ENCODE measurements at regions not wholly inside any gene's neighbourhood (a gene's known extent, or its start where the extent isn't known, plus 50 kb on each side); places are given as distances from the start of the nearest gene placed in this dataset.
"Not testable (repeated sequence)": the region's sequence is repeated elsewhere in the genome, so short reads cannot be mapped to it uniquely, and the experiment has no call there.

GRCh38 chr11:33454264-33454663 is 197.1 kb downstream of the HIPK3 start:
- no peak for ATAC-seq
- Mint-ChIP-seq H3K4me3 (no peak overlapping the region), H3K27ac (no peak overlapping the region), H3K36me3 (no peaks in the 10 kb centered on the region), H3K9me3 (no peaks in the 10 kb centered on the region), H3K27me3 (peaks cover 38% of the 10 kb centered on the region), H3K4me1 (no peaks in the 10 kb centered on the region)

- no peak for ATAC-seq
- Mint-ChIP-seq H3K36me3 (no peaks in the 10 kb centered on the region), H3K4me1 (no peaks in the 10 kb centered on the region), H3K4me3 (no peak overlapping the region), H3K9me3 (no peaks in the 10 kb centered on the region), H3K27me3 (peaks cover 38% of the 10 kb centered on the region), H3K27ac (no peak overlapping the region)
Observed at GRCh38 chr11:33452836-33453624, 195.8 kb downstream of the HIPK3 start.

DNA sequence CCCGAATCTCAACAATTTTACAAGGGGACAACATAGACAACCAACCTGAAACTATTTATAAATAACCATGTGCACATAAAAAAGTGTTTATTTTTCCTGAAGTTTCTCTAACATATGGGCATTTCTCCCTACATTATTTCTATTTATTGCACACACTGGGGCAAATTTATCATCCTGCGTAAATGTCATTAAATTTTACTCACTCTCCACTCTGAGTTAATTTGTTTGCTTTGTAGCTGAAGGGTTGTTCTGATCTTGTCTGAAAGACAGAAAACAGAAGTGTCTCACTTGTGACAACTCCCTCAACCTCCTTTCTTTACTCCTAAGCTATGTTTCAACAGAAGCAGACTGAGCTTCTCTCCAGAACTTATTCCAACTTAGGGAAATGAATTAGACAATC is 194.2 kb downstream of the HIPK3 start:
- no peak overlapping the region for H3K27ac Mint-ChIP-seq
- H3K4me3 Mint-ChIP-seq: no peak overlapping the region
- no peaks in the 10 kb centered on the region for H3K4me1 Mint-ChIP-seq
- H3K27me3 Mint-ChIP-seq: peaks cover 30% of the 10 kb centered on the region
- H3K9me3 Mint-ChIP-seq: no peaks in the 10 kb centered on the region
- no peaks in the 10 kb centered on the region for H3K36me3 Mint-ChIP-seq
- no peak for ATAC-seq

DNA sequence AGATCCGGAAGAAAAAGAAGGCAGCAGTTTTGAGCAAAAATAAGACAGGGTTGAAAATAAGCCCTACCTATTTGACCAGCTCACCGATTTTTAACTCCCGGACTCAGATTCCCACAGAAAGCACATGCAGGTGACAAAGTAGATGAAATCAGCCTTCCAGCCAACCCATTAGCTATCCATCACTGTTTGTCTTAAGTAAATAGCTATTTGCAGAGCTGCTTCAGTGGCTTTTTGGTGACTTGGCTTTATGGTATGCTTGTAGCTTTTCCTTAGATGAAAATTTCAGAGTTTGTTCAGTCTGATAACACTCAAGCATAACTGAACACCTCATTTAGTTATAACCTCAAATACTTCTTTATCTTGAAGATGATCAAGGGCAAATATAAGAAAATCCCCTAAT is 192.6 kb downstream of the HIPK3 start:
- H3K27me3 Mint-ChIP-seq: peaks cover 26% of the 10 kb centered on the region
- H3K9me3 Mint-ChIP-seq: no peaks in the 10 kb centered on the region
- H3K4me1 Mint-ChIP-seq: no peaks in the 10 kb centered on the region
- H3K27ac Mint-ChIP-seq: no peak overlapping the region
- H3K4me3 Mint-ChIP-seq: no peak overlapping the region
- no peak for ATAC-seq
- no peaks in the 10 kb centered on the region for H3K36me3 Mint-ChIP-seq

- Mint-ChIP-seq H3K36me3 (no peaks in the 10 kb centered on the region), H3K4me1 (no peaks in the 10 kb centered on the region), H3K4me3 (no peak overlapping the region), H3K27me3 (peaks cover 26% of the 10 kb centered on the region), H3K9me3 (no peaks in the 10 kb centered on the region), H3K27ac (no peak overlapping the region)
- no peak for ATAC-seq
Observed at GRCh38 chr11:33448461-33449130, 191.4 kb downstream of the HIPK3 start.

DNA sequence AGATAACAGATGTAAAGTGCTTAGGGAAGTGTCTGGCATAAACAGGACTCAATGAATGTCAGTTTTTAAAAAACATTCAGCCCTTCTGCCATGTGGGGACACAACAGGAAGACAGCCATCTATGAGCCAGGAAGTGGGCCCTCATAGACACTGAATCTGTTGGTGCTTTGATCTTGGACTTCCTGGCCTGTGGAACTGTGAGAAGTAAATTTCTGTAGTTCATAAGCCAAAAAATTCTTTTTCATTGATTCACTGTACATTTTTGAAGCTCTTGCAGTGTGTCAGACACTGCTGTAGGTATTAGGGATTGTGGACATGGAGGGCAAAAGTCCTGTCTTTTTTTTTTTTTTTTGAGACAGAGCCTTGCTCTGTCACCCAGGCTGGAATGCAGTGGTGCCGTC is 188.6 kb downstream of the HIPK3 start:
- H3K4me1 Mint-ChIP-seq: no peaks in the 10 kb centered on the region
- ATAC-seq: no peak
- no peak overlapping the region for H3K27ac Mint-ChIP-seq
- peaks cover 4% of the 10 kb centered on the region for H3K27me3 Mint-ChIP-seq
- H3K36me3 Mint-ChIP-seq: no peaks in the 10 kb centered on the region
- no peak overlapping the region for H3K4me3 Mint-ChIP-seq
- peaks cover 3% of the 10 kb centered on the region for H3K9me3 Mint-ChIP-seq

DNA sequence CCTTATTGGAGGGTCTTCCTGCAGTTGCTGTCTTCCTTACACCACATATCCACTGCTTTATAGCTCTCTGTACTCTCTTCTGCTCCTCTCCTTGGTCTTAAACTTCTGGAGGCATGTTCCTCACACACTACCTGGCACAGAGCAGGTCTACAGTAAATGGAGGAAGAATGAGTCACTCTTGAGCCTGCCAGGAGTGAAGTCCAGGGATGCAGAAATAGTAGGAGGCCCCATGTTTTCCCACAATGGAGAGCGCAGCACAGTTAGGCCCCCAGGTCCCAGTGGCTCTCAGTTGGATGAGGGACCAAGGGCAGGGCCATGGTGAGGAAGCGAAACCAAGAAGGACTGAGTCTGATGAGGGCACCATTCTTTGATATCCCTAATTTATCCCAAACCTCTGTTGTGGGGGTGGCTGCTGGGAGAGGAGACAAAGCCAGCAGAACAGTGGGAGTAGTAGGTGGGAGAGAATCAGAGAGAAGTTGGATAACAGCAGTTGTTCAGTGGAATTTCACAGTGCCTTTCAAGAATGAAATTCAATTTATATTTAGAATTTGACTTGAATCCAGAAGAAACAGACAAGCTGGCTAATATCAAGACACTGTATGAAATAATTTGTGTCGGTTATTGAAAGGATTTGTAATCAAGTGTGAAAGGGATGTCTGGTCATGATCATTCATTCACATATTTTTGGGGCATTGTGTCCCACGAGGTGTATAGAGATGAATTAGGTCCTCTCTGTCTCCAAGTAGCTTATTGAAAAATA is 187.8 kb downstream of the HIPK3 start:
- H3K27me3 Mint-ChIP-seq: no peaks in the 10 kb centered on the region
- H3K4me3 Mint-ChIP-seq: no peak overlapping the region
- H3K36me3 Mint-ChIP-seq: no peaks in the 10 kb centered on the region

GRCh38 chr11:33443684-33444083 is 186.5 kb downstream of the HIPK3 start:
- H3K4me1 Mint-ChIP-seq: no peaks in the 10 kb centered on the region
- H3K27ac Mint-ChIP-seq: no peak overlapping the region
- no peak overlapping the region for H3K4me3 Mint-ChIP-seq
- H3K27me3 Mint-ChIP-seq: no peaks in the 10 kb centered on the region
- no peaks in the 10 kb centered on the region for H3K36me3 Mint-ChIP-seq
- no peak for ATAC-seq
- H3K9me3 Mint-ChIP-seq: peaks cover 3% of the 10 kb centered on the region

More for the DNA sequence above, 187.8 kb downstream of the HIPK3 start:
- peaks cover 3% of the 10 kb centered on the region for H3K9me3 Mint-ChIP-seq
- H3K27ac Mint-ChIP-seq: no peak overlapping the region
- ATAC-seq: no peak
- no peaks in the 10 kb centered on the region for H3K4me1 Mint-ChIP-seq

DNA sequence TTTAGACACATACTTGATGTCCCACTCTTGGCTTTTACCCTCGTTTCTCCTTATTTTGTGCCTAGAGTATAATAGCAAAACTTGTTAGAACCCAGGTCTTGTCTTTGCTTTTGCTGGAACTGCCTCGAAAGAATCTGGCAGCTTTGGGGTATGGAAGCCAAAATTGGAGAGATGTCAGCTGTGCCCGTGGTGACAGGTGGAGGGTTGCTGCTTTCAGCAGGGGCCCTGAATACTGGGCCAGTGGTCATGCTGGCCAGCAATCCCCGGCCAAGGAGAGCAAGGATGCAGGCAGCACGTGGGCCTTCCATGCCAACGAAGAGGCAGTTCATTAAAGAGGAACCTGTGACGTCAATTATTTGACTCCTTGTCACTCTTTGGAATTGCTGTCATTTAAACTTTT is 181.1 kb downstream of the HIPK3 start:
- Mint-ChIP-seq H3K4me1 (no peaks in the 10 kb centered on the region), H3K27me3 (no peaks in the 10 kb centered on the region), H3K27ac (no peak overlapping the region), H3K4me3 (no peak overlapping the region), H3K9me3 (peaks cover 10% of the 10 kb centered on the region), H3K36me3 (no peaks in the 10 kb centered on the region)
- ATAC-seq: no peak

DNA sequence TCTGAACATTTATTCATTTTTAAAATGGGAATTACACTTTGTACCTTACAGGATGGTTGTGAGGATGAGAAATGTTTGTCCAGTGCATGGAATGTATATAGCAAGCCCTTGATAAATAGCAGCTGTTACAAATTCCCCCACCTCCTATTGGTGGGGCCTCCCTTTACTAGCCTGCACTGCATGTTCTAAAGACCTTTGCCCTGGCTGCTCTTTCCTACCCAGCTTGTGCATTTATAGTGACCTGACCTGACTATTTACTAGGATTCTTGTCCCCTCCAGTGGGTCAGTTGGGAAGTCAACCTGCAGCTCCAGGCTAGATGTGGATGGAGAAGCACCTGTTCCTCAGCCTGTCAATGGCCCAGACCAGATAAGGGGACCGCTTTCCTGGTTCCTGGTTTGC is 180.3 kb downstream of the HIPK3 start:
- Mint-ChIP-seq H3K36me3 (no peaks in the 10 kb centered on the region), H3K27ac (no peak overlapping the region), H3K4me3 (no peak overlapping the region), H3K27me3 (peaks cover 5% of the 10 kb centered on the region), H3K4me1 (no peaks in the 10 kb centered on the region), H3K9me3 (peaks cover 8% of the 10 kb centered on the region)
- no peak for ATAC-seq

- Mint-ChIP-seq H3K27ac (no peak overlapping the region), H3K27me3 (peaks cover 21% of the 10 kb centered on the region), H3K4me1 (no peaks in the 10 kb centered on the region), H3K36me3 (no peaks in the 10 kb centered on the region), H3K4me3 (no peak overlapping the region), H3K9me3 (peaks cover 7% of the 10 kb centered on the region)
- ATAC-seq: no peak
Observed at GRCh38 chr11:33435216-33435615, 178.0 kb downstream of the HIPK3 start.

DNA sequence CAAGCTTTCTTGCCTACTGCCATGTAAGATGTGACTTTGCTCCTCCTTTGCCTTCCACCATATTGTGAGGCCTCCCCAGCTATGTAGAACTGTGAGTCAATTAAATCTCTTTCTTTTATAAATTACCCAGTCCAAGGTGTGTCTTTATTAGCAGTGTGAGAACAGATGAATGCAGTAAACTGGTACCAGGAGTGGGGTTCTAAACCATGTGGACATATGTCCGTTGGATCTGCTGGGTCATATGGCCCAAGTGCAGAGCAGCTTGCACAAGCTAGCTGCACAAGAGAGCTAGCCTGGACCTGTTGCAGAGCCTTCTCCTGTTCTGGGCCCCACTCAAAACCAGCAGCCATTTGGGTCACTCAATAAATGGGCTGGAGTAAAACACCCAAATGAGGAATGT is 177.1 kb downstream of the HIPK3 start:
- Mint-ChIP-seq H3K27me3 (peaks cover 29% of the 10 kb centered on the region), H3K4me3 (no peak overlapping the region), H3K36me3 (no peaks in the 10 kb centered on the region), H3K4me1 (no peaks in the 10 kb centered on the region), H3K27ac (no peak overlapping the region), H3K9me3 (peaks cover 11% of the 10 kb centered on the region)
- ATAC-seq: no peak

DNA sequence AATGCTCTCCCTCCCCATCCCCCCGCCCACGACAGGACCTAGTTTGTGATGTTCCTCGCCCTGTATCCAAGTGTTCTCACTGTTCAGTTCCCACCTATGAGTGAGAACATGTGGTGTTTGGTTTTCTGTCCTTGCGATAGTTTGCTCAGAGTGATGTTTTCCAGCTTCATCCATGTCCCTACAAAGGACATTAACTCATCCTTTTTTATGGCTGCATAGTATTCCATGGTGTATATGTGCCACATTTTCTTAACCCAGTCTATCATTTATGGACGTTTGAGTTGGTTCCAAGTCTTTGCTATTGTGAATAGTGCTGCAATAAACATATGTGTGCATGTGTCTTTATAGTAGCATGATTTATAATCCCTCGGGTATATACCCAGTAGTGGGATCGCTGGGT is 171.3 kb downstream of the HIPK3 start:
- not testable (repeated sequence) for ATAC-seq, H3K4me1 Mint-ChIP-seq, H3K36me3 Mint-ChIP-seq, H3K9me3 Mint-ChIP-seq, H3K4me3 Mint-ChIP-seq, H3K27ac Mint-ChIP-seq
- peaks cover 33% of the 10 kb centered on the region for H3K27me3 Mint-ChIP-seq

GRCh38 chr11:33420959-33421566 is 163.9 kb downstream of the HIPK3 start:
- peaks cover 22% of the 10 kb centered on the region for H3K27me3 Mint-ChIP-seq
- H3K27ac Mint-ChIP-seq: no peak overlapping the region
- no peak for ATAC-seq
- H3K4me3 Mint-ChIP-seq: no peak overlapping the region
- no peaks in the 10 kb centered on the region for H3K4me1 Mint-ChIP-seq
- H3K36me3 Mint-ChIP-seq: no peaks in the 10 kb centered on the region
- H3K9me3 Mint-ChIP-seq: no peaks in the 10 kb centered on the region

- H3K9me3 Mint-ChIP-seq: no peaks in the 10 kb centered on the region
- peaks cover 25% of the 10 kb centered on the region for H3K27me3 Mint-ChIP-seq
- H3K4me3 Mint-ChIP-seq: no peak overlapping the region
- no peak overlapping the region for H3K27ac Mint-ChIP-seq
- no peak for ATAC-seq
- H3K36me3 Mint-ChIP-seq: no peaks in the 10 kb centered on the region
- H3K4me1 Mint-ChIP-seq: no peaks in the 10 kb centered on the region
Observed at GRCh38 chr11:33419924-33420323, 162.7 kb downstream of the HIPK3 start.

Measured in stimulated activated memory B cell treated with anti-CD40 and anti-IgM and Interleukin-4, amounts not matched to agents 10 μg/mL and 1 μg/mL and 100 μg/mL, for 72 hours (primary cell).